Dedifferentiated amniotic fluid mesenchymal stem cell (primary cell): ENCODE measurements at regions not wholly inside any gene's neighbourhood (a gene's known extent, or its start where the extent isn't known, plus 50 kb on each side); places are given as distances from the start of the nearest gene placed in this dataset.
"Not testable (repeated sequence)": the region's sequence is repeated elsewhere in the genome, so short reads cannot be mapped to it uniquely, and the experiment has no call there.

Experiments
- DNase-seq: peaks from one replicate; pipeline ENCODE4 v3.0.0-alpha.2; 2016; ENCODE audit errors: extremely low spot score

DNA sequence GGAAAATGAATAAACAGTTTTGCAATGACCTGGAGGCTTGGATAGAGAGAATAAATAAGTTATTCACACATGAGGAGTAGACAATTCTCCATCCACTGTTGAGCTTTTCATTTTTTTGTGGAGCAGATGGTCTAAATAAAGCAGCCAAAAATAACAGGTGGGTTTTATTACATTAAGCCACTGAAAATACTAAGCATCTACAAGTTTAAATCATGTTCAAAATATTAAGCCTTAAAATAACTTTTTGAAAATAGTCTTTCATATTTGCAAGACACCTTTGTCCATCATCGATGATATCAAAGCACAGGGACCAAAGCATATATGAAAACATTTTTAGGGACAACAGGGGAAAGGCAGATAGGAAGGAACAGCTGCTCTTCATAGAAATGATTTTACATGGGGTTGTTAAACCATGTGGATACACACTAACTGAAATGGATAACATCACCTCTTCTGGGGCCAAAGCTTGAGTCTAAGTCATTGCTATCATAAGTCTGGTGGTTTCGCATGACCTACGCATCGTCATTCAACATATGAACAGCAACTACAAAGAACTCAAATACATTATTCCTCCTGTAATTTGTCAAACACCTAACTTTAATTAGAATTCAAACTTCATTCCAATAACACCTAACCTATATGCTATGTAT is 197.6 kb upstream of the CHST9 start:
- no peak for DNase-seq

DNA sequence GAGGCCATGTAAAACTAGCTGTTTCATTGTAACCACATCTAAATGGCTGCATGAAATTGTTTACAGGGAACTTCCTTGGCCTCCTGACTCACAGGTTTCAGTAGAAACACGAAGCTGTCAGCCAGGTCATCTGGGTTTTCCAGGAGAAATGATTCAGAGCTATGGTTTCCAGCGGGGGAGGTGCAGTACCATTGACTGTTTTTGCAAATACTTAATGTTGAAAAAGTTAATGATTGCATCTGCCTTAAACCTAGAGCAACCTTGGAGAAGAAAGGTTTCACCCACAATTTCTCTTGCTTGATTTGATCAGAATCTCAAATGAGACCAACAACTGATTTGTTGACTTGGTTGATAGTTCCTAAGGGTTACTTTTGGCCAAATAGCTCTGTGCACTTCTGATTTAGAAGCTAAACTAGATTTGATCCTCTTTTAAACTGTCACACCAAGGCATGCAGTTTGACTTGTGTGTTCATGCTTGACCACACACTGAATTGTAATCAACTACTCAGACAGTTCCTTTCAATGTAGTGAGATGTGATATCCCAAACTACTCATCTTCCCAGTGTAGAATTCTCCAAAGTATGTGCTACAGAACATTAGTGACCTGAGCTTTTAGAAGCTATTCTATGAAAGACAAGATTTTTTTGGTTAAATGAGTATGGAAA is 193.5 kb upstream of the CHST9 start:
- DNase-seq, result no peak

DNA sequence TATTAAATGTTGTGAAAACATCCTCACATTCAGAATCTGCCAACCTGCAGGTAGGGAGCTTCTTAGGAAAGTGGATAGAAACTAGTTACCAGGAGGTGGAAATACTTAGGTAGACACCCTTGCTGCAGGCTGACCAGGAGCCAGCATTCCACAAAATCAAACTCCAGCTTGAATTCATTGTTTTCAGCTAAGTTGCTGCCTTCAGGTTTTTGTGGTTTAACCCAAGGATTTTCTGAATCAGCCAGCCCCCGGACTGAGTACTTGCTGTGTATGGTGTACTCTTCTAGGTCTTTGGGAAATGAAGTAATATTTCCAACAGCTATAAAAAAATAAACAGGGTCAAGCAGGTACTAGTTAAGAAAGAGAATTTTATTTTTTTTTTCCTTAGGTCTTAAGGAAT is 192.1 kb upstream of the CHST9 start:
- DNase-seq, result no peak

DNA sequence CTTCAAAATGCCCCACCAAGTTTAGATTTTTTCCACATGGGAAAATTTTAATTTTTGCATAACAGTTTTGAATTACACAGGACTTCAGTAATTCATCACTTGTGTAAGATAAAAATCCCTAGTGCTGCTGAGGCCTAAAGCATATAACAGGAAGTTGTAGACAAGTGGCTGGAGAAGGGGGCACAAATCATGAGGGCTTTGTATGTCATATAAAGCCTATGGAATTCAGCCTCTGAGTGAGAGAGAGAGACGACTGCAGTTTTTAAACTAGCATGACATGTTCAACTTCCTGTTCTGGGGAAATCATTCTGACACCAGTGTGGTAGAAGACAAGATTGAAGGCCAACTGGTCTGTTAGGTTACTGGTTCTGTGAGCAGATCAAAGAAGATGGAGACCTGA is 187.3 kb upstream of the CHST9 start:
- DNase-seq, result no peak

DNA sequence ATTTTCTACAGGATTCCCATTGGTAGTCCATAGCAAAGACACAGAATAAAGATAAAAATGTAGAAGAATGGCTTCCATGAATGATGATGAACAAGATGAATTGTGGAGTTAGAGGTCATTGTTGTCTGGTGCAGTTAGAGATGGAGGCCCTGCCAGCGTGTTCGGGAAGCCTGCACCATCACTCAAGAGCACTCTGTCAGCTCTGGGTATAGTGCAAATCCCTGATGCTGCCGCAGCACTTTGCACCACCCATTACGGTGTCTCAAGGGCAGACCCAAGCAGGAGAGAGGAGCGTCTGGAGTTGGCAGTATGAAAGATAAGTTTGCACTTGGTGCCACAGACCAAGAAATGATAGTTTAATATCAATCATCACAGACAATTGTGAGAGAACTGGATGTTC is 181.6 kb upstream of the CHST9 start:
- DNase-seq, result no peak

DNA sequence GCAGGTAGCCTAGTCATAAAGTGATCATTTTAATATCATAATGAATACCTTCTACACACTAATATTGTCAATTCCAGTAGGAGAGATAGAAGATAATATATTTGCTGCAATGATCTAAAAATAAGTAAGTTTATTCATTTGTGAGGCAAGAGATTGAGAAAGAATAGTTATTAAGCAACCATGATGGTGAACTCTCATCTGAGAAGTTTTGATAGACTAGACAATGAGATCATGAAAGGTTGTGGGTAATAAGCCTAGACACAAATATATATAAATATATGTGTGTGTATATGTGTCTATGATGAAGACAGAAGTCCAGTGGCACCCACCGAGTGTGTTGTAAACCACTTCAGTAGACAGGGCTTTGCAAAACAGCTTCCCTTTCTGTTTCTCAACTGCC is 181.0 kb upstream of the CHST9 start:
- no peak for DNase-seq

DNA sequence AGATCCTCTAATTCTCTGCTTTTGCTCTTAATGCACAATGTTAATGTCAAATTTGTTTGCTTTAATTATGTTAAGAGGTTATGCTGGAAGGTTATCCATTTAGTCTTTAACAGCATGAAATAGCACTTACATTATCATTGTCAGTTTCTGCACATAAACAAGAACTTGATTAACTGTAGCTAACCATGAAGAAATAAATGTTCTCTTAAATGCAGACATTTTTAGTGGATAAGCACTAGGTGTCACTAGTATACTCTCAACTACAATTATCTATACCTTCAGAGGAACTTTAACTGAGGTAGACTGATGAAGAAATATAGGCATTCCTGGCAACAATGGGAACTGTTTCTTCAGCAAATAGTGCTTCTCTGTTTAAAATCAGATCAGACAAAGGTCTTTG is 178.8 kb upstream of the CHST9 start:
- DNase-seq, result no peak

DNA sequence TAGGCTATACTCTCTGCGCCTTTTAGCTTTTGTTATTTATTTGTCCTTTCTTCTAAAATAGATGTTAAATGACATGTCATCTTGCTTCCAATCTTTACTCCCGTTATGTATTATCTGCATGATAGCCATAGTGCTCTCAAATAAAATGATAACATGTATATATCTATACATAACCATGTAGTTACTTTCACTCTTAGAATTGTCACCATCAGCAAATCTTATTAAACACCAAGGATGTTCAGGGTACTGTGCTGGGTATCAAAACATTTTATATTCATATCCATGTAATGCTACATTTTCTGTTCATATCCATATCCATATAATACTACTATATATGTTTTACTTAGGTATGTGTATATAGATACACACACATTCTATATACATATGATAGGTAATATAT is 176.4 kb upstream of the CHST9 start:
- no peak for DNase-seq

DNA sequence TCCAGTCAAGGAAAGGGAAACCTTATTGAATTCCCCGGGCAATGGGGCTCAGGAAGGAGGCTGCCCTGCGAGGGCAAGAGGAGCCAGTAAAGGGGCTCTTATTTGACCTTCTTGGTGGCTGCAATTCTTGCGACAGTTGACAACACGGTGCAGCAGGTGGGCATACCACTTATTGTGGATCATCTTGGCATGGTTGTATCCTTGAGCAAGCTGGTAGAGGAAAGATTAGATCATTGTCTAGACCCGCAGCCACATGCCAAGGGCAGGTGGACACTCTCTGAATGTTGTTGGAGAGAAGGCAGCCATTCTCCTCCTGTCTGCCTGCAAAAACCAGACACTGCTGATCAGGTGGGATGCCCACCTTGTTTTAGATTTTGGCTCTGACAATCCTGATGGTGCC is 170.2 kb upstream of the CHST9 start:
- no peak for DNase-seq

DNA sequence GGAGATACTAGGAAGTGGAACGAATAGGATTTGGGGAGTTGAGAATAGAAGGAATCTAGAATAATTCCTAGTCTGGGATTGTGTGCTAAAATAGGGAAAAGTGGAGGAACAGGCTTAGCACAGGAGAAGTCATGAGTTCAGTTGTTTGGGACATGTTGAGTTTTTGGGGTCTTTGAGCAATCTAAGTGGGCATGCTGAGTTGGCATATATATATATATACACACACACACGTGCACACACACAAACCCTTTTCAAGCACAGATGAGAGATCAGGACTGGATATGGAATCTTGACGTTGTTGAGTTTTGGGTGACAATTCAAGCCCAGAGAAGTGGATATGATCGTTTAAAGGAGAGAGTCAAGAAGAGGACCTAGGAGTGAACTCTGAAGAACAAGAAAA is 168.2 kb upstream of the CHST9 start:
- no peak for DNase-seq

DNA sequence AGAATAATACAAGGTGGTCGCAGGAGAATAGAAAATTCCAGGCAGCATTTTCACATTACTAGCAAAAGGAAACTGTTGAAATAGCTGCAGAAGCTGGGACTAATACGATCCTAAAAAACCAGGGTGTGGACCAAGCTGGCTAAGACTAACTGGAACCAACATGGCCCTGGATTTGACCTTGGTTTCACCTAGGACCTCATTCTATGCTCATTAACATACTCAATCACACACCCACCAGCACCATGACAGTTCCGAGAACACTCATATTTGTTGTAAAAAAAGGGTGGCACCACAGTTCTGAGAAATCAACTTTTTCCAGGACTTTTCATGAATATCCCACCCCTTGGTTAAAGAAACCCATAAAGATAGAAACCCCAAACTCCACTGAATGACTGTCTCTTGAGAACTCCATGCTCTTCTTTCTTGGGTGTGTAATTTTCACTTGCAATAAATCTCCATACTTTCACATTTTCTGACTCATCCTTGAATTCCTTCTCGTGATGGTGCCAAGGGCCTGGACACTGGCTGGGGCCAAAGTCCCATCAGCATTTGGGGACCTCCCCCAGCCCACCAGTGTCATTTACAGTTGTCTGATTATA is 164.3 kb upstream of the CHST9 start:
- no peak for DNase-seq

DNA sequence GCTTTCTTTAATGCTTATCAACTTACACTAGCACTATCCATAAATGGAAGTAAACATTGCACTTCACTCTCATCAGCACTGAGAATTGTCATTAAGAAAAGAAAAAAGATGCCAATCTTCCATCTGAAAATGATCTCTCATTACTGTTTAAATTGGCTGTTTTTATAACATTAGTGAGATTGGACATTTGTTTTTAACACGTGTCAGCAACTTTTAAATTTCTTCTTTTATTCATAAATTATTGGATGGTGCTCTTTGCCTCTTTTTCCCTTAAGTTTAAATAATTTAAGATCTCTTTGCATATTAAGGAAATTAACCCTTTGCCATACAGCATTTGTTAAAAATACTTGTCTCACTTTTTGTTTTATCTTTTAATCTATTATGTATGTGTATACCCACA is 146.5 kb upstream of the CHST9 start:
- no peak for DNase-seq

DNA sequence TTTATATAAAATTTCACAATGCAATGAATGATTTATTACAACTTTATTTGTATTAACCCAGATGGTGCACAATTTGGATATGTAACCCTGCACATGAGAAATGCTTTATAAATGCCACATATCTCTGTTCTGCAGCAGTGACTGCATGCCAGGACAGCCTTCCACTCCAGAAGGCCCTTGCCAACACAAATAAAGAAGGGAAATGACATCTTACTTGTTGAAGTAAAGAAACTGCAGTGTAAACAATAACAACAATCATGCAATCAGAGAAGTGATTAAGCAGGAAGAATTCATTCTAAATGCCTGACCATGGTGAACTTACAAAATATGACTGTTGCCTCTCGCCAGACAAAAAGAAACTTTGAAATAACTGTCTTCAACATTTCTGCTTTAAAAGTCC is 129.9 kb upstream of the CHST9 start:
- no peak for DNase-seq

DNA sequence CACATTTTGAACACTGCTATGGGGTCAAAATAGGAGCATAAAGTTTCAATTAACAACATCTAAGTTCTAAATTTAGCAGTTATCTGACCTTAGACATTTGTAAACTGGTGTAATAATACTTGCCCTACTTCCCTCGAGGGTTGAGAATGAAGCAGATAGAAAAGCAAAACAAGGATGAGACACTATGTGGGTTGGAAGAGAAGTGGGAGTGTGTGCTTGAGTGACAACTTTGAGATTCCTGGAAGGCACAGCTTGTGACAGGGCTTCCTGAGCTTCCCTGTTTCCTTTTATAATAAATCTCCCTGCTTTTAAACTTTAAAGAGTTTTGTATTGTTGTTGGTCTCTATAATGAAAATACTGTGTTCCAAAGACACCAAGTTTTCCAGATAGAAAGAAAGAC is 128.6 kb upstream of the CHST9 start:
- no peak for DNase-seq

DNA sequence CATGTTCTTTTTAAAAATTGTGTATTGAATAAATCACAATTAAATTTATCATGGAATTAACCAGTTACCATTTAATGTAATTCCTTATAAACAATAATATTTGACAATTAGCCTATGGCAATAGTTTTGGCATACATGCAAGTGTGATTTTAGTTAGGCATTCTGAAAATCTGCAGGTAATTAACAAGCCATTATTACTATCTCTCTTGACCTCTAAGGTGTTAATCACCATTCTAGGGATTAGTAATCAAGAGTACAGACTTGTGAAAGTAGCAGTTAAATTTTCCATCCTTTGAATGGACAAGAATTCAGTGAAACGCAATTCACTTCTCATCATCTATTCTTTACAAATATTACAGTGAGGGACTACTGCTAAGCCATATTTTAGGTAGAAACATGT is 127.7 kb upstream of the CHST9 start:
- no peak for DNase-seq

DNA sequence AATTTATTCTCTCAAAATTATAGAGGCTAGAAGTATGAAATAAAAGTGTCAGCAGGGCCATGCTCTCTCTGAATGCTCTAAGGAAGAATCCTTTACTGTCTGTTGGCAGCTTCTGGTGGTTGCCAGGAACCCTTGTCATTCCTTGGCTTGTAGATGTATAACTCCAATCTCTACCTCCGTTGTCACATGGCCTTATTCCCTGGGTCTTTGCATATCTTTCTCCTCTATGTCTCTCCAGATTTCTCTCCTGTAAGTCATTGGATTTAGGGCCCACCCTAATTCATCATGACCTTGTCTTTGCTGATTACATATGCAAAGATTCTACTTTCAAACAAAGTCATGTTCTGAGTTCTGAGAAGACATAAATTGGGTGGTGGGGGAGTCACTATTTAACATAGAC is 127.0 kb upstream of the CHST9 start:
- DNase-seq, result no peak

DNA sequence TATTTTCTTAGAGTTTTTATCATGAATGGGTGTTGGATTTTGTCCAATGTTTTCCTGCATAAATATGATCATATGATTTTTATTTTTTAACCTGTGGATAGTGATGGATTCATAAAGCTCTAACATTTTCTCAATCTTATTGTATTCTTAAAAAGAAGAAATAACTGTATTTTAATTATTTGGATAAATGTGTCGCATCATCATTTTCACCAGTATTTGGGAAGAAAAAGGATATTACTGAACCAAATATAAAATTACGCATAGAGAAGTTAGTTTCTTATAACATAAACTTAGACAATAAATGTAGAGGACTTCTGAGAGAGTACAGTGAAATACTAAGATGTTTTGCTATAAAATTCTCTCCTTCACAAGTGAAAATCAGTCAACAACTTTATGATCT is 126.0 kb upstream of the CHST9 start:
- no peak for DNase-seq

DNA sequence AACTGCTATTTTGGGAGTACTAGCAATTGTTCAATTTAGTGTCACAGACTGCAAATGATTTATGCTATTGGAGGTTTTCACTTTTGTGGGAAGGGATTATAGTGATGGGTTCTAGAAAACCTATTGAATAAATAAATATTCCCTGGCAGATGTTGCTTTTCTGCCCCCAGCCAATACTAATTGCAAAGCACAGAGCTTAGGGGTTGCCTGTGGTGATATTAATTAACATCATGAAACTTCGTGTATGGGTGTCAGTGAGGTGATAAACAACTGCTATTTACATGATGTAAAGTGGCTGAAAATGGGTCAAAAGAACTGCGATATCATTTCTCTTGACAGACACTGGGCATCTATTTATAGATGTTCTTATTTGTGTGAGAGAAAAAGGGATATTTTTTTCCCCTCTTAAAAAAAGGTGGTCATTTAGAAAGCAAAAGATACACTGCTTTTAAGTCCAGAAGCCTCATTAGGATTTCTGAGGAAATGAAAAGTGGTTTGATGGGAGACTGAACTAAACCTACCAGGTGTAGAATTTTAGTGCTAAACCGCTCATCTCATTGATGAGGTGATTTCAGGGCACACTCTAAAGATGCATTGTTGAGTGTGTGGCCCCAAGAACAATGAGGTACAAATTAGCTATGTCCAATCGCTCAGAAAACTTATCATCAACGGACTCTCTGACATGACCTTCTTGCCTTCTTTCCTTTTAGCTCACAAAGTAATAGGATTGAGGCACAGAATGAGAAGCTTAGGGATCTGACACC is 116.7 kb upstream of the CHST9 start:
- no peak for DNase-seq

DNA sequence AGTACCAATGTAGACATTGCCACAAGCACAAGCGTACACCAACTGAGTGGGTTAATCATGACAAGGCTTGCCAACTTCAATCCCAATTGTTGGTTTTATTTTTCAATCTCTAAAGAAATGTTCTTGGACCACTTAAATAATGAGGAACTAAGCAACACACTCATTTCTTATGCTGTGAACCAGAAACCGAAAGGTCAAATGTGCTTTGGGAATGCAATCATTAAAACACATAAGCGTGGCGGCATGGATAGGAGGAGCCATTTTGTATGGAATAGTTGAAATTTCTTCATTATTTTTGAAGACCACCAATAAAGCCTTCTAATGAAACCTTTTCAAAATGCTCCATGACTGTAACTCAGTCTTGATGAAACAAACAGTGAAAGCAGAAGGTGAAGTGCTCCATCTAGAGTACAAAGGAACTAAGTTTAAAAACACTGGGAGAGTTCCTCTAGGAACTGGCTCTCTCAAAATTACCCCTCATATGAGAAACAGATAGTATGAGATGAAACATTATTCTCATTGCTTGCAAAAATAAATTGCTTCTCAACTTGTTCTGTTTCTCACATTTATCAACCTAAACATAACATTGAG is 113.2 kb upstream of the CHST9 start:
- DNase-seq, result no peak

DNA sequence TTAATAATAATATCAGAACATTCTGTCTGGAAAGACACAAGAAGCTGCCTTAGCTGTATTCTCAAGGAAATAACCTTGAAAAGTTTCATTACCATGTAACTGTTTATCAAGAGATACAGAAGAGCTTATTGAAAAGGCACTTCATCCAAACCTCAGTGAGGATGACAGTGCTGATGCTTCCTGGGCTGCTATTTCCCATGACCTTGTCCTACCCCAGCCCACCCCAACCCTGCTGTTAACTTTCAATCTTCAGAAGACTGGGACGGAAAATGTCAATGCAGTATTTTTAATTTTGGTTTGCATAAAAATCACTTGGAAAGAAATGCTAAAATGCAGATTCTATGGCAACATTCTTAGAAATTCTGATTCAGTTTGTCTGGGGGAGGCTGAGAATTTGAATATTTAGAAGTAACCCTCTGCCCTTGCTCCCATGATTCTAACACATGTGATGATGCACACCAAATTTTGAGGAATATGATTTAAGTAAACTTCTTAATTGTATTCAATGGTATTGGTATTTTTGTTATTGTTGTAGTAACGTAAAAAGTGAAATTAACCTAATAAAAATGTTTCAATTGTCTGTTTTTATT is 101.0 kb upstream of the CHST9 start:
- not testable (repeated sequence) for DNase-seq

DNA sequence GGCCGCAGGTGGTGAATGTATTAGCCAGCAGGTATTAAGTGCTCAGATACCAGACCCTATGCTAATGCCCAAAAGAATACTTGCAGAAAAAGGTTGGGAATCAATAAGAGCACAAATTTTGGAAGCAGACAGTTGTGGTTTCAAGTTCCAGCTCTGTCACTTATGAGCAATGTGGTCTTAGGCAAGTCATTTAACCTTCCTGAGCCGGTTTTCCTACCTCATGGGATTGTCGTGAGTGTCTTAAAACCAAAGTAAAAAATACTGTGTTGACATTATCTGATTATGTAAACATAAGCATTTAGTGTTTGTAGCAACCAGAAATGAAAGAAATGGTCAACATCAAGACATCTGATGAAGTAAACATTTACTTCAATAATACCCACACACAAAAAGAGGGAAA is 93.0 kb upstream of the CHST9 start:
- DNase-seq, result no peak

DNA sequence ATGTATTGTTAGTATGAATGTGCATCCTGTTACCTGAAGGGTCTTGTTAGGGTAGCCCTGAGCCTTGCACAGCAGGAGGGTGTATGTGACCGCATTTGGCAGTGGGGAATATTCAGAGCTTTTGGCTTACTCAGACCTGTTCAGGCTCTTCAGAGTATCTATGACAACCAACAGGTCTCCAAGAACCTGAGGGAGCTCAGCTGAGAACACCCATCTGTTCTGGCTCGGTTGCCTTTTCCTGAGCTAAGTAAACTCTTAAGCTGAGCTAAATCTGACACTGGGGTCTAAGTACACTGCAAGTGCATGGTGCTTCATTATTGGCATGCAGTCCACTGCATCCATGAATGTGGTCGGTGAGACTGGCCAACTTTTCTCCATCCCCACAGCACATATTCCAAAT is 92.4 kb upstream of the CHST9 start:
- DNase-seq, result no peak
